ENCODE measurements at regions not wholly inside any gene's neighbourhood (a gene's known extent, or its start where the extent isn't known, plus 50 kb on each side); places are given as distances from the start of the nearest gene placed in this dataset.
A peak's percentile ranks its signal among the peaks of the same experiment; 100 is the strongest.

DNA sequence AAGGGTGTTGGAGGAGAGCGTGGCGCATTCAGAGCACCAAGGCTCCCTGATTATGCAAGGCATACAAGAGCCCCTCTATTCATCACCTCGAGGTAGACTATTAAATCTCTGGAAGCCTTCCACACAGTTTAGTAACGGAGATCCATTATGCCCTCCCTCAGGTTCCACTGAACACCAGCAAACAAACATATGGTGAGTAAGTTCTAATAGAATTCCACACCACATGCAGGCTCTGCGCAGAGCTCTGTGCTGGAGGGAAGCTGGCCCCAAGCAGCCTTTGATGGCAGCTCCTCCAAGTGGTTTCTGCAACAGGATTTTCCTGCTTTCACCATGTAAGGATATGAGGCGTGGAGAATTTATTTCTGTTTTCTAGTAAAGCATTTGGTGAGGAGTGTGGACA is 238.6 kb downstream of the C1D start:
- intact Hi-C loops (cut with DNase I): no loop called here

DNA sequence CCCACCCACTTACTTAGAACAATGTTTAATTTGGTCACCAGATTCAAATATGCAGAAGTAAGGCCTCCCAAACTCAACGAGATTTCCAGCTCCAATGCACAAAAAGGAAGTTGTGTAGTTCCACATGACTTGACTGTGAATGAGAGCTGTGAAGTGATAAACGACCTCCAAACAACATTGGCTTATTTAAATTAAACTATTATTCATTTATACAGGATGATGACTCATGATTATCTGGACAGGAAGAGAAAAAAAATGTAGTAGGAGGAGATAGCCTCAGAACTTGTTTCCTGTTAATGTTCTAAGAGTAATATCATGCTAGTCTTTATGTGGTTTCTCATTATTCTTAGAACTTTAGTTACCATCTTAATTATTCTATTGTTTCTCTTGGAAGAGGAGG is 237.3 kb downstream of the C1D start:
- no peaks in the 10 kb centered on the region for H3K9me3 ChIP-seq
- H3K27ac ChIP-seq (replicated peaks in 1 of 4): no peak overlapping the region
- H3K4me3 ChIP-seq: no peak overlapping the region
- WGBS: 13% methylated on average over 2 of the region's 2 CpGs
- peaks cover 0 to 9% (median under 1%) of the 10 kb centered on the region in 4 donors for H3K4me1 ChIP-seq
- DNase-seq (ENCODE audit: extremely low spot score): no peak
- no peak for TF ChIP-seq EP300 (IDR thresholded peaks at IDR 0.05)
- no peak for TF ChIP-seq POLR2AphosphoS5 (IDR thresholded peaks at IDR 0.05)
- TF ChIP-seq, protein P1, sequence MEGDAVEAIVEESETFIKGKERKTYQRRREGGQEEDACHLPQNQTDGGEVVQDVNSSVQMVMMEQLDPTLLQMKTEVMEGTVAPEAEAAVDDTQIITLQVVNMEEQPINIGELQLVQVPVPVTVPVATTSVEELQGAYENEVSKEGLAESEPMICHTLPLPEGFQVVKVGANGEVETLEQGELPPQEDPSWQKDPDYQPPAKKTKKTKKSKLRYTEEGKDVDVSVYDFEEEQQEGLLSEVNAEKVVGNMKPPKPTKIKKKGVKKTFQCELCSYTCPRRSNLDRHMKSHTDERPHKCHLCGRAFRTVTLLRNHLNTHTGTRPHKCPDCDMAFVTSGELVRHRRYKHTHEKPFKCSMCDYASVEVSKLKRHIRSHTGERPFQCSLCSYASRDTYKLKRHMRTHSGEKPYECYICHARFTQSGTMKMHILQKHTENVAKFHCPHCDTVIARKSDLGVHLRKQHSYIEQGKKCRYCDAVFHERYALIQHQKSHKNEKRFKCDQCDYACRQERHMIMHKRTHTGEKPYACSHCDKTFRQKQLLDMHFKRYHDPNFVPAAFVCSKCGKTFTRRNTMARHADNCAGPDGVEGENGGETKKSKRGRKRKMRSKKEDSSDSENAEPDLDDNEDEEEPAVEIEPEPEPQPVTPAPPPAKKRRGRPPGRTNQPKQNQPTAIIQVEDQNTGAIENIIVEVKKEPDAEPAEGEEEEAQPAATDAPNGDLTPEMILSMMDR (IDR thresholded peaks at IDR 0.05): no peak
- no peak for TF ChIP-seq POLR2A (IDR thresholded peaks at IDR 0.05; ENCODE audit: low read depth)
- H3K27me3 ChIP-seq: no peaks in the 10 kb centered on the region
- intact Hi-C loops (cut with DNase I): no loop called here
- no peaks in the 10 kb centered on the region for H3K36me3 ChIP-seq

More for the DNA sequence above, 238.6 kb downstream of the C1D start:
- Histone ChIP-seq H3K27me3 (no peaks in the 10 kb centered on the region), H3K4me1 (peaks cover 0 to 9% (median 0%) of the 10 kb centered on the region in 4 donors), H3K4me3 (no peak overlapping the region), H3K27ac (replicated peaks in 1 of 4) (no peak overlapping the region), H3K9me3 (no peaks in the 10 kb centered on the region), H3K36me3 (no peaks in the 10 kb centered on the region)
- no peak for TF ChIP-seq EP300 (IDR thresholded peaks at IDR 0.05)
- no peak for TF ChIP-seq POLR2AphosphoS5 (IDR thresholded peaks at IDR 0.05)
- WGBS: 94% methylated on average over 6 of the region's 6 CpGs
- no peak for DNase-seq (ENCODE audit: extremely low spot score)

DNA sequence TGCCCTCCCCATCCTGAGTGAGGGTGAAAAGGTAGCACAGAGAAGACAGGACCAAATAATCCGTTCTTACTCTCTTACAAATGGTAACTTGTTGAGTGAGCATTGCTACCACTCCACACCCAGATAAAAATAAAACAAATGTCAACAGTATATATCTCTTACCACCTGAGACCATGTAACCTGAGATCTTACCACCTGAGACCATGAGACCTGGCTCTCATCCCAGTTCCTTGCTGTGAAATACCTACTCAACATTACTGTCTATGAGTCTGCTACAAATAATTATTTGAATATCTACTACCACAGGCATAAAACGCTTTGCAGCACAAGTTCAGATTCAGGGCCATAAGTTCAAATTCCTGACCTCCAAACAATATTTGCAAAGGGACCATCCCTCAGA is 234.7 kb downstream of the C1D start:
- WGBS: 75% methylated on average over 2 of the region's 2 CpGs
- DNase-seq (ENCODE audit: extremely low spot score): peak; percentile 39
- Histone ChIP-seq H3K4me3 (no peak overlapping the region), H3K27me3 (no peaks in the 10 kb centered on the region), H3K9me3 (no peaks in the 10 kb centered on the region), H3K36me3 (no peaks in the 10 kb centered on the region), H3K27ac (replicated peaks in 1 of 4) (no peak overlapping the region), H3K4me1 (peaks cover 0 to 9% (median 4%) of the 10 kb centered on the region in 4 donors)
- no peak for TF ChIP-seq POLR2A (IDR thresholded peaks at IDR 0.05; ENCODE audit: low read depth)
- TF ChIP-seq, protein P1 (IDR thresholded peaks at IDR 0.05): no peak
- TF ChIP-seq POLR2AphosphoS5 (IDR thresholded peaks at IDR 0.05): no peak
- no peak for TF ChIP-seq EP300 (IDR thresholded peaks at IDR 0.05)
- intact Hi-C loops (cut with DNase I): no loop called here

DNA sequence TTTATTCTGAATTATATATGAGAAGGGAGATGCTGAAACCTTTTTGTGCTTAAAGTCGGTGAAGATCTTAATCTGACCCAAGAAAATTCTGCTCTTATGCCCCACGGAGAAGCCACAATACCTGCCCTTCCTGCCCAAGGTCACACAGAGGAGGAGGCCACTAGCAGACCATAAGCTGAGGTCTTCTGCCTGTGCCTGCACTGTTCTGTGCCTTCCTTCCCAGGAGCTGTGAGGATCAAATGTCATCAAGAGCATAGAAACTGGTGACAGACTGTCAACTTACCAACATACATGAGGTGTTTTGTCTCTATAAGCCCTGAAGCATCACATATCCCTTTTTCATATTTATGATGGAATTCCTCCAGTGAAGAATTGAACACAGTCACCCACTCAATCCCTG is 233.3 kb downstream of the C1D start:
- DNase-seq (ENCODE audit: extremely low spot score): peak; percentile 68
- WGBS: 92% methylated on average over 2 of the region's 2 CpGs
- no peak overlapping the region for H3K27ac ChIP-seq (replicated peaks in 1 of 4)

DNA sequence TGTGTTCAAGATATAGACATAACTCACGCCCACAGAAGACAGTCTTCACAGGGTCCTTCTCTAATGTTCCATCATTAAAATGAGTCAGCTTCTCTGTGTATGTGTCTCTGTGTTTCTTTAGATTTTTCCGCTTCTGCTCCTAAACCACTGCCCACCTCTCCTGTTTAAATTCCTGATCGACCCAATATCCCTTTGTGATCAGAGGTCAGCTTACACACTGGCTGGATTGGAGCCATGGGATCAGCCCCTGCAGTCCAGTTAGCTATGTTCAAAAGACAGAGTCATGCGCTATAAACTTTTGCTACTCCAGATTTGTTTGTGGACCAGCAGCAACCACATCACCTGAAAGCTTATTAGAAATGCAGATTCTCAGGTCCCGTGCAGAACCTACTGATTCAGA is 229.2 kb downstream of the C1D start:
- intact Hi-C loops (cut with DNase I): no loop called here
- DNase-seq (ENCODE audit: extremely low spot score): peak; percentile 45
- H3K36me3 ChIP-seq: no peaks in the 10 kb centered on the region
- H3K9me3 ChIP-seq: no peaks in the 10 kb centered on the region
- H3K27ac ChIP-seq (replicated peaks in 1 of 4): no peak overlapping the region
- peaks cover 0 to 7% (median 0%) of the 10 kb centered on the region in 4 donors for H3K4me1 ChIP-seq
- no peak overlapping the region for H3K4me3 ChIP-seq
- 93% methylated on average over 5 of the region's 5 CpGs for WGBS
- TF ChIP-seq POLR2A (IDR thresholded peaks at IDR 0.05; ENCODE audit: low read depth): no peak
- TF ChIP-seq EP300 (IDR thresholded peaks at IDR 0.05): no peak
- TF ChIP-seq POLR2AphosphoS5 (IDR thresholded peaks at IDR 0.05): no peak
- TF ChIP-seq, protein P1 (IDR thresholded peaks at IDR 0.05): no peak
- H3K27me3 ChIP-seq: no peaks in the 10 kb centered on the region

More for the DNA sequence above, 233.3 kb downstream of the C1D start:
- H3K27me3 ChIP-seq: no peaks in the 10 kb centered on the region
- peaks cover 0 to 9% (median 4%) of the 10 kb centered on the region in 4 donors for H3K4me1 ChIP-seq
- no peaks in the 10 kb centered on the region for H3K9me3 ChIP-seq
- TF ChIP-seq POLR2A (IDR thresholded peaks at IDR 0.05; ENCODE audit: low read depth) (no peak), POLR2AphosphoS5 (IDR thresholded peaks at IDR 0.05) (no peak), EP300 (IDR thresholded peaks at IDR 0.05) (no peak)
- TF ChIP-seq, protein P1 (IDR thresholded peaks at IDR 0.05): no peak
- no peaks in the 10 kb centered on the region for H3K36me3 ChIP-seq
- H3K4me3 ChIP-seq: no peak overlapping the region
- intact Hi-C loops (cut with DNase I): no loop called here
